HEK293 (cell line): ENCODE measurements at regions not wholly inside any gene's neighbourhood (a gene's known extent, or its start where the extent isn't known, plus 50 kb on each side); places are given as distances from the start of the nearest gene placed in this dataset.

Experiments
- CTCF ChIP-seq: fragments of 450-650 bp; formaldehyde crosslinking; IDR thresholded peaks from 2 replicates; pipeline ENCODE4 v1.5.1; 2016; ENCODE audit warnings: missing biosample characterization, missing genetic modification characterization
- PBX3 ChIP-seq: sonication (generic); formaldehyde crosslinking; IDR thresholded peaks from 2 replicates; pipeline ENCODE4 v1.8.1; 2022; ENCODE audit warnings: mild to moderate bottlenecking, moderate library complexity, missing genetic modification reagents
- RBAK ChIP-seq: fragments of 450-650 bp; formaldehyde crosslinking; IDR thresholded peaks from 2 replicates; pipeline ENCODE4 v1.5.1; 2016; ENCODE audit warnings: missing biosample characterization, missing genetic modification characterization
- REST ChIP-seq: fragments of 450-650 bp; formaldehyde crosslinking; IDR thresholded peaks from 2 replicates; pipeline ENCODE4 v1.5.1; 2016; ENCODE audit warnings: missing biosample characterization, missing genetic modification characterization
- ZNF121 ChIP-seq: fragments of 450-650 bp; formaldehyde crosslinking; IDR thresholded peaks from 2 replicates; pipeline ENCODE4 v1.5.1; 2016; ENCODE audit warnings: missing biosample characterization, missing genetic modification characterization
- ZNF626 ChIP-seq: fragments of 450-650 bp; sonication (Bioruptor Pico); formaldehyde crosslinking; IDR thresholded peaks from 2 replicates; pipeline ENCODE4 v1.5.1; 2018; ENCODE audit warnings: missing biosample characterization, missing genetic modification characterization, inconsistent platforms
- ZNF791 ChIP-seq: fragments of 450-650 bp; formaldehyde crosslinking; IDR thresholded peaks from 2 replicates; pipeline ENCODE4 v1.5.1; 2016; ENCODE audit warnings: missing biosample characterization, missing genetic modification characterization

- no peak for TF ChIP-seq RBAK (tag by site-specific recombination)
- TF ChIP-seq CTCF (tag by site-specific recombination) = no peak
- no peak for TF ChIP-seq REST
- TF ChIP-seq ZNF121 = no peak
- no peak for TF ChIP-seq PBX3
- TF ChIP-seq ZNF626 (tag by site-specific recombination) = no peak
- TF ChIP-seq ZNF791 = no peak
These were observed 76.7 kb upstream of the CD28 start for GRCh38 chr2:203629699-203630098.
